B cell (primary cell): ENCODE measurements at regions not wholly inside any gene's neighbourhood (a gene's known extent, or its start where the extent isn't known, plus 50 kb on each side); places are given as distances from the start of the nearest gene placed in this dataset.

Source experiments
- EZH2 ChIP-seq: IDR thresholded peaks from 2 replicates; pipeline ENCODE4 v1.6.1; 2012; ENCODE audit warnings: borderline replicate concordance, low read depth, mild to moderate bottlenecking, moderate library complexity, low read length; ENCODE audit not compliant: insufficient read depth, poor library complexity, severe bottlenecking
- TF ChIP-seq, protein P1 (sequence below): fragments of 200-600 bp; IDR thresholded peaks from one replicate; pipeline ENCODE4 v1.8.0; 2022; ENCODE audit warnings: antibody characterized with exemption, mild to moderate bottlenecking

DNA sequence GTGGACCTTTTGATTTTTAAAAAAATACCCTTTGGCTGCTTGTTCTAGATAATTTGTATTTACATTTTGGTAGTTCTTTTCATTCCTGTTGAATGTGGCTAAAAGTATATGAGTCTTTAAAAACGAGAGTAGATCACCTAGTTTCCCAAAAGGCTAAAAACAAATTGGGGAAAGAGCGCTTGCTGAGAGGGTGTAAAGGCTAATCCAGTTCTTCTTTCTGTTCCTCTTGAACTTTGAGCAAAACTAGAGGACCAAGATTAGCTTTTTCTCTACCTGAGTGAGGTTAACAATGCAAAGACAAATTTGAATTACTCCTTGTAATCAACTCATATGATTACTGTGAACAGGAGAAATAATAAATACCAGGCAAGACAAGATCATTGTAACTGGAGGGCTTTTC, 2513.2 kb downstream of the PCDH9 start:
- TF ChIP-seq EZH2: no peak
- TF ChIP-seq, protein P1, sequence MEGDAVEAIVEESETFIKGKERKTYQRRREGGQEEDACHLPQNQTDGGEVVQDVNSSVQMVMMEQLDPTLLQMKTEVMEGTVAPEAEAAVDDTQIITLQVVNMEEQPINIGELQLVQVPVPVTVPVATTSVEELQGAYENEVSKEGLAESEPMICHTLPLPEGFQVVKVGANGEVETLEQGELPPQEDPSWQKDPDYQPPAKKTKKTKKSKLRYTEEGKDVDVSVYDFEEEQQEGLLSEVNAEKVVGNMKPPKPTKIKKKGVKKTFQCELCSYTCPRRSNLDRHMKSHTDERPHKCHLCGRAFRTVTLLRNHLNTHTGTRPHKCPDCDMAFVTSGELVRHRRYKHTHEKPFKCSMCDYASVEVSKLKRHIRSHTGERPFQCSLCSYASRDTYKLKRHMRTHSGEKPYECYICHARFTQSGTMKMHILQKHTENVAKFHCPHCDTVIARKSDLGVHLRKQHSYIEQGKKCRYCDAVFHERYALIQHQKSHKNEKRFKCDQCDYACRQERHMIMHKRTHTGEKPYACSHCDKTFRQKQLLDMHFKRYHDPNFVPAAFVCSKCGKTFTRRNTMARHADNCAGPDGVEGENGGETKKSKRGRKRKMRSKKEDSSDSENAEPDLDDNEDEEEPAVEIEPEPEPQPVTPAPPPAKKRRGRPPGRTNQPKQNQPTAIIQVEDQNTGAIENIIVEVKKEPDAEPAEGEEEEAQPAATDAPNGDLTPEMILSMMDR: no peak
